Kidney epithelial cell (primary cell): ENCODE measurements at regions not wholly inside any gene's neighbourhood (a gene's known extent, or its start where the extent isn't known, plus 50 kb on each side); places are given as distances from the start of the nearest gene placed in this dataset.

Source experiments
- DNase-seq: peaks from one replicate; pipeline ENCODE4 v3.0.0-alpha.2; 2010; ENCODE audit warnings: low read depth
- H3K27me3 ChIP-seq: 2 replicates; pipeline ENCODE4 v1.6.0; 2011; ENCODE audit warnings: low read length; ENCODE audit not compliant: control insufficient read depth, insufficient read depth
- H3K36me3 ChIP-seq: 2 replicates; pipeline ENCODE4 v1.5.1; 2011; ENCODE audit warnings: low read length; ENCODE audit not compliant: control insufficient read depth, insufficient read depth
- H3K4me3 ChIP-seq: 2 replicates; pipeline ENCODE4 v1.5.1; 2011; ENCODE audit warnings: low read depth, mild to moderate bottlenecking, control low read depth, low read length
- CTCF ChIP-seq: IDR thresholded peaks from 2 replicates; pipeline ENCODE4 v1.5.1; 2011; ENCODE audit warnings: mild to moderate bottlenecking, moderate library complexity, low read length, control low read depth, inconsistent platforms; ENCODE audit not compliant: insufficient read depth, poor library complexity, severe bottlenecking

GRCh38 chr4:157795495-157795894 is 377.3 kb downstream of the GASK1B start:
- no peak for DNase-seq

DNA sequence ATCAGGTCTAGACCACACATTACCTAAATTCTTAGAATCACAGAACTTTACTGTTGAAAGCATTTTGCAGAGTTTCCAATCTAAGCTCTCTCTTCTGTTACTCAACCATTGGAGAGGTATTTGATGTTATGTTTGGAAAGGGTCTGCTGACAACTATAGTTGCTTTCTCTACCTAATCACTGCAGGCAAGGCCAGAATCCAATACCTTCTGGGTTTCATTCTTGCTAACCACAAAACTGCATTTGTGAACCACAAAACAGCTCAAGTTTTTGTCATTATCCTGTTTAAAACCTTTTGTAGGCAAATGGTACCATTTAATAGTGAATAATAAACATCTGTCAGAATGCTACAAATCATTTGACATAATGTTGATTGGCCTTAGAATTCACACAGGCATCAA is 380.1 kb downstream of the GASK1B start:
- Histone ChIP-seq H3K27me3 (no peaks in the 10 kb centered on the region), H3K4me3 (no peak overlapping the region), H3K36me3 (no peaks in the 10 kb centered on the region)
- no peak for TF ChIP-seq CTCF
- DNase-seq, result no peak

More at GRCh38 chr4:157795495-157795894, 377.3 kb downstream of the GASK1B start:
- TF ChIP-seq CTCF, result no peak
- H3K4me3 ChIP-seq, result no peak overlapping the region
- H3K36me3 ChIP-seq, result no peaks in the 10 kb centered on the region
- no peaks in the 10 kb centered on the region for H3K27me3 ChIP-seq

- Histone ChIP-seq H3K27me3 (no peaks in the 10 kb centered on the region), H3K36me3 (no peaks in the 10 kb centered on the region), H3K4me3 (no peak overlapping the region)
- TF ChIP-seq CTCF, result no peak
- no peak for DNase-seq
These were observed 381.6 kb downstream of the GASK1B start for GRCh38 chr4:157791236-157791635.

- Histone ChIP-seq H3K36me3 (no peaks in the 10 kb centered on the region), H3K27me3 (no peaks in the 10 kb centered on the region), H3K4me3 (no peak overlapping the region)
- TF ChIP-seq CTCF, result no peak
- DNase-seq, result no peak
These were observed 385.2 kb downstream of the GASK1B start for GRCh38 chr4:157787618-157788017.

DNA sequence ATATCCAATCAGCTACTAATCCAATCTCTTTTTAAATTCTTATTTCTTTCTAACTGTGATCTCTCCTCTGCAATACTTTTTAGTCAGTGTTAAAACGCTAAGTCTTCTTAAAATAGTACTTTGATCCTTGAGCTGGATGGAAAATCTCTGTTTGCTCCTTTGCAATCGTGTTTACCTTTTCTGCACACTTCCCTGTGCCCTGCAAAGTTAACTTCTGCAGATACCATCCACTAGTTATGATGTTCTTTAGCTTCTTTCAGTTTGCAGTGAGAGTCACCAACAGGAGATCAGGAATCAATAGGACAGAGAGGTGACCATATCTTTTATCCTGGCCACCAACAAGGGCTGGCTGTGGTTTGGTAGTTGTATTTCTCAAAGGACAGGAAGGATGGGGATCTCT is 391.5 kb downstream of the GASK1B start:
- no peak for DNase-seq
- no peak overlapping the region for H3K4me3 ChIP-seq
- no peaks in the 10 kb centered on the region for H3K36me3 ChIP-seq
- no peak for TF ChIP-seq CTCF
- H3K27me3 ChIP-seq, result no peaks in the 10 kb centered on the region

- no peaks in the 10 kb centered on the region for H3K36me3 ChIP-seq
- H3K4me3 ChIP-seq, result no peak overlapping the region
- DNase-seq, result no peak
- H3K27me3 ChIP-seq, result no peaks in the 10 kb centered on the region
- TF ChIP-seq CTCF, result no peak
These were observed 393.7 kb downstream of the GASK1B start for GRCh38 chr4:157779081-157779480.
